ENCODE measurements at regions not wholly inside any gene's neighbourhood (a gene's known extent, or its start where the extent isn't known, plus 50 kb on each side); places are given as distances from the start of the nearest gene placed in this dataset.

- no peak overlapping the region for H3K9ac ChIP-seq (ENCODE audit: low read length)
- H3K27ac ChIP-seq (ENCODE audit: low read depth, low read length) = no peak overlapping the region
- POLR2A ChIA-PET = no interaction called here
- H3K4me1 ChIP-seq (ENCODE audit: control insufficient read depth in 1 of 2, insufficient read depth in 2 of 2, low read length in 2 of 2) = no peaks in the 10 kb centered on the region
- H3K4me3 ChIP-seq (replicated peaks in 1 of 2; ENCODE audit: low read depth in 1 of 2, low read length in 2 of 2) = no peak overlapping the region
- DNase-seq (ENCODE audit: low read depth, low spot score) (no peak), ATAC-seq (no peak)
- RAD21 ChIA-PET (ENCODE audit: low non-redundant PET in 1 of 2, low total read pairs in 2 of 2, uncharacterized antibody in 2 of 2, unreplicated experiment in 2 of 2) = no interaction called here
- no peaks in the 10 kb centered on the region for H3K9me2 ChIP-seq (ENCODE audit: insufficient read depth)
- no TSS peak for BruUV-seq (replicated peaks)
- intact Hi-C loops (cut with micrococcal nuclease) = no loop called here
- peaks cover 22% of the 10 kb centered on the region for H3K27me3 ChIP-seq (ENCODE audit: insufficient read depth, low read length)
- no peak overlapping the region for H3K4me2 ChIP-seq (ENCODE audit: low read length)
- H4K20me1 ChIP-seq (ENCODE audit: insufficient read depth) = no peaks in the 10 kb centered on the region; the same call in 1 of the 2 replicates
- TF ChIP-seq ELF1 (IDR thresholded peaks at IDR 0.05; ENCODE audit: borderline replicate concordance, low read depth) (no peak), CTCF (IDR thresholded peaks at IDR 0.05 in 2 of 3, conservative IDR thresholded peaks at IDR 0.05 in 1 of 3; ENCODE audit: borderline replicate concordance in 1 of 3, insufficient read depth in 1 of 3, low read depth in 2 of 3, low read length in 2 of 3) (no peak), FOSL1 (IDR thresholded peaks at IDR 0.05; ENCODE audit: low read depth) (no peak), ZFX (IDR thresholded peaks at IDR 0.05) (no peak), ATF3 (IDR thresholded peaks at IDR 0.05) (no peak), SP1 (IDR thresholded peaks at IDR 0.05; ENCODE audit: low read depth) (no peak), REST (IDR thresholded peaks at IDR 0.05; ENCODE audit: low read depth) (no peak), ZNF274 (IDR thresholded peaks at IDR 0.05; ENCODE audit: low read depth, low read length) (no peak), MAX (IDR thresholded peaks at IDR 0.05) (no peak), EZH2 (IDR thresholded peaks at IDR 0.05) (no peak), TCF7L2 (IDR thresholded peaks at IDR 0.05; ENCODE audit: borderline replicate concordance, extremely low read depth, insufficient read depth, insufficient read length) (no peak)
- no peak overlapping the region for H2AFZ ChIP-seq (ENCODE audit: low read depth, low read length, poor library complexity, severe bottlenecking)
- CTCF ChIA-PET = no interaction called here
- no peaks in the 10 kb centered on the region for H3K9me3 ChIP-seq (ENCODE audit: control insufficient read depth in 1 of 2, insufficient read depth in 1 of 2, low read depth in 1 of 2, low read length in 2 of 2)
- no peaks in the 10 kb centered on the region for H3K36me3 ChIP-seq (ENCODE audit: control insufficient read depth in 1 of 2, insufficient read depth in 2 of 2, low read length in 2 of 2)
- H3K79me2 ChIP-seq (ENCODE audit: insufficient read depth, low read length) = no peaks in the 10 kb centered on the region
These were observed 449.0 kb downstream of the NPHP4 start for GRCh38 chr1:5543235-5543634.

All from HCT116 (cell line).